ENCODE measurements at regions not wholly inside any gene's neighbourhood (a gene's known extent, or its start where the extent isn't known, plus 50 kb on each side); places are given as distances from the start of the nearest gene placed in this dataset.

DNA sequence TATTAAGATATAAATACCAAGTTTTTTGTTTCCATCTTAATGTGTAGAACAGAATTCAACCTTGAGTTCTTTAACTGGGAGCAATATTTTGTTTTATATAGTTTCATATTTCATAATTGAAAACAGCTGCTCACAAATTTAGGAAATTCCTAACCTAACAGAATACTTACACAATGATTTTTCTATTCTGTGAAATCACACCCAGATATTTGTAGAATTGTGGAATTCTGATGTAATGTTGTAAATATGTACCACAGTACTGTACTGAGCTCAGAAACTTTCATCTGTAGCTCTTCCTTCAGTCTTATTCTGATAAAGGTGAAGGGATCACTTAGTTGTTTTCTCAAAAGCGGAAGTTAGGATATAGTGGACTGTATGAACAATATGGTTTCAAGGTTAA is 143.4 kb upstream of the GLI3 start:
- TF ChIP-seq, protein P1, sequence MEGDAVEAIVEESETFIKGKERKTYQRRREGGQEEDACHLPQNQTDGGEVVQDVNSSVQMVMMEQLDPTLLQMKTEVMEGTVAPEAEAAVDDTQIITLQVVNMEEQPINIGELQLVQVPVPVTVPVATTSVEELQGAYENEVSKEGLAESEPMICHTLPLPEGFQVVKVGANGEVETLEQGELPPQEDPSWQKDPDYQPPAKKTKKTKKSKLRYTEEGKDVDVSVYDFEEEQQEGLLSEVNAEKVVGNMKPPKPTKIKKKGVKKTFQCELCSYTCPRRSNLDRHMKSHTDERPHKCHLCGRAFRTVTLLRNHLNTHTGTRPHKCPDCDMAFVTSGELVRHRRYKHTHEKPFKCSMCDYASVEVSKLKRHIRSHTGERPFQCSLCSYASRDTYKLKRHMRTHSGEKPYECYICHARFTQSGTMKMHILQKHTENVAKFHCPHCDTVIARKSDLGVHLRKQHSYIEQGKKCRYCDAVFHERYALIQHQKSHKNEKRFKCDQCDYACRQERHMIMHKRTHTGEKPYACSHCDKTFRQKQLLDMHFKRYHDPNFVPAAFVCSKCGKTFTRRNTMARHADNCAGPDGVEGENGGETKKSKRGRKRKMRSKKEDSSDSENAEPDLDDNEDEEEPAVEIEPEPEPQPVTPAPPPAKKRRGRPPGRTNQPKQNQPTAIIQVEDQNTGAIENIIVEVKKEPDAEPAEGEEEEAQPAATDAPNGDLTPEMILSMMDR (IDR thresholded peaks at IDR 0.05 in 2 of 3, conservative IDR thresholded peaks at IDR 0.05 in 1 of 3; ENCODE audit: insufficient read depth in 2 of 3, low read depth in 1 of 3, low read length in 3 of 3): no peak
- TF ChIP-seq OTX1 (CRISPR knock-in tag; IDR thresholded peaks at IDR 0.05) (no peak), MXI1 (IDR thresholded peaks at IDR 0.05; ENCODE audit: low read depth, low read length) (no peak), MAFK (IDR thresholded peaks at IDR 0.05; ENCODE audit: low read length) (no peak), TGIF2 (CRISPR knock-in tag; IDR thresholded peaks at IDR 0.05) (no peak)

Data from K562 (cell line).